Karpas-422 (cell line): ENCODE measurements at regions not wholly inside any gene's neighbourhood (a gene's known extent, or its start where the extent isn't known, plus 50 kb on each side); places are given as distances from the start of the nearest gene placed in this dataset.
A peak's percentile ranks its signal among the peaks of the same experiment; 100 is the strongest.

Experiments
- DNase-seq: peaks from one replicate; pipeline ENCODE4 v3.0.0-alpha.2; 2015
- H2AFZ ChIP-seq: fragments of 200-600 bp; sonication (generic); 2 replicates; pipeline ENCODE4 v1.6.1; 2014; ENCODE audit warnings: antibody characterized with exemption, low read length, mixed read lengths
- H3K27ac ChIP-seq: fragments of 200-600 bp; sonication (generic); 2 replicates; pipeline ENCODE4 v1.5.1; 2014; ENCODE audit warnings: mild to moderate bottlenecking, low read length, moderate library complexity
- H3K27me3 ChIP-seq: fragments of 200-600 bp; sonication (generic); 2 replicates; pipeline ENCODE4 v1.6.1; 2014; ENCODE audit warnings: low read length, mixed read lengths
- H3K36me3 ChIP-seq: fragments of 200-600 bp; sonication (generic); 2 replicates; pipeline ENCODE4 v1.6.1; 2014; ENCODE audit warnings: low read length, mixed read lengths; ENCODE audit not compliant: insufficient read depth
- H3K4me1 ChIP-seq: fragments of 200-600 bp; sonication (generic); 2 replicates; pipeline ENCODE4 v1.6.1; 2014; ENCODE audit warnings: mild to moderate bottlenecking, low read length, mixed read lengths
- H3K4me2 ChIP-seq: fragments of 200-600 bp; sonication (generic); 2 replicates; pipeline ENCODE4 v1.6.1; 2014; ENCODE audit warnings: low read length, low read depth, mild to moderate bottlenecking; ENCODE audit not compliant: poor library complexity, severe bottlenecking
- H3K4me3 ChIP-seq: fragments of 200-600 bp; sonication (generic); 2 replicates; pipeline ENCODE4 v1.5.1; 2014; ENCODE audit warnings: mild to moderate bottlenecking, antibody characterized with exemption, low read length, mixed read lengths
- H3K79me2 ChIP-seq: fragments of 200-600 bp; sonication (generic); 2 replicates; pipeline ENCODE4 v1.6.1; 2014; ENCODE audit warnings: mild to moderate bottlenecking, low read length, mixed read lengths
- H3K9ac ChIP-seq: fragments of 200-600 bp; sonication (generic); 2 replicates; pipeline ENCODE4 v1.6.0; 2014; ENCODE audit warnings: low read length
- H3K9me2 ChIP-seq: fragments of 200-600 bp; sonication (generic), shearing (Covaris generic); replicated peaks from 2 replicates; pipeline ENCODE4 v1.6.0; 2014; ENCODE audit warnings: mild to moderate bottlenecking, low read length, moderate library complexity; ENCODE audit not compliant: insufficient read depth
- H3K9me3 ChIP-seq: fragments of 300-700, 200-600 bp; sonication (generic); 2 replicates; pipeline ENCODE4 v1.6.1; 2014; ENCODE audit warnings: low read length, mixed read lengths
- H4K20me1 ChIP-seq: fragments of 200-600 bp; sonication (generic); 2 replicates; pipeline ENCODE4 v1.6.1; 2014; ENCODE audit warnings: mild to moderate bottlenecking, antibody characterized with exemption, low read length, low read depth; ENCODE audit not compliant: insufficient read depth

GRCh38 chr10:78771808-78772455, 296.8 kb upstream of the ZMIZ1 start:
- Histone ChIP-seq H3K4me3 (no peak overlapping the region), H4K20me1 (no peaks in the 10 kb centered on the region), H3K79me2 (no peaks in the 10 kb centered on the region), H3K9ac (no peak overlapping the region), H3K4me2 (no peak overlapping the region), H3K27ac (no peak overlapping the region), H3K27me3 (no peaks in the 10 kb centered on the region), H3K4me1 (no peaks in the 10 kb centered on the region), H3K9me3 (no peaks in the 10 kb centered on the region), H3K36me3 (no peaks in the 10 kb centered on the region), H2AFZ (no peak overlapping the region), H3K9me2 (no peaks in the 10 kb centered on the region)
- DNase-seq: no peak

- no peaks in the 10 kb centered on the region for H4K20me1 ChIP-seq
- H3K9ac ChIP-seq: no peak overlapping the region
- H3K4me1 ChIP-seq: no peaks in the 10 kb centered on the region
- no peak for DNase-seq
- H3K9me2 ChIP-seq: no peaks in the 10 kb centered on the region
- H3K4me2 ChIP-seq: no peak overlapping the region
- no peaks in the 10 kb centered on the region for H3K9me3 ChIP-seq
- no peak overlapping the region for H3K27ac ChIP-seq
- H3K27me3 ChIP-seq: no peaks in the 10 kb centered on the region
- H3K79me2 ChIP-seq: no peaks in the 10 kb centered on the region
- no peak overlapping the region for H2AFZ ChIP-seq
- no peaks in the 10 kb centered on the region for H3K36me3 ChIP-seq
- H3K4me3 ChIP-seq: no peak overlapping the region
Observed at GRCh38 chr10:78772486-78772885, 296.3 kb upstream of the ZMIZ1 start.

GRCh38 chr10:78772986-78773530, 295.7 kb upstream of the ZMIZ1 start:
- H3K79me2 ChIP-seq: no peaks in the 10 kb centered on the region
- H4K20me1 ChIP-seq: no peaks in the 10 kb centered on the region
- no peak overlapping the region for H3K27ac ChIP-seq
- H3K4me2 ChIP-seq: no peak overlapping the region
- H2AFZ ChIP-seq: no peak overlapping the region
- H3K4me1 ChIP-seq: no peaks in the 10 kb centered on the region
- no peak overlapping the region for H3K9ac ChIP-seq
- no peaks in the 10 kb centered on the region for H3K36me3 ChIP-seq
- H3K9me2 ChIP-seq: no peaks in the 10 kb centered on the region
- DNase-seq: no peak
- no peaks in the 10 kb centered on the region for H3K9me3 ChIP-seq
- no peak overlapping the region for H3K4me3 ChIP-seq
- no peaks in the 10 kb centered on the region for H3K27me3 ChIP-seq

GRCh38 chr10:78774614-78774998, 294.2 kb upstream of the ZMIZ1 start:
- Histone ChIP-seq H3K4me1 (no peaks in the 10 kb centered on the region), H4K20me1 (no peaks in the 10 kb centered on the region), H3K79me2 (no peaks in the 10 kb centered on the region), H3K9ac (no peak overlapping the region), H3K4me3 (no peak overlapping the region), H2AFZ (no peak overlapping the region), H3K36me3 (no peaks in the 10 kb centered on the region), H3K9me2 (no peaks in the 10 kb centered on the region), H3K9me3 (no peaks in the 10 kb centered on the region), H3K27me3 (no peaks in the 10 kb centered on the region), H3K4me2 (no peak overlapping the region), H3K27ac (no peak overlapping the region)
- no peak for DNase-seq

- Histone ChIP-seq H2AFZ (no peak overlapping the region), H3K4me3 (no peak overlapping the region), H3K9me3 (no peaks in the 10 kb centered on the region), H3K27ac (no peak overlapping the region), H3K27me3 (no peaks in the 10 kb centered on the region), H4K20me1 (no peaks in the 10 kb centered on the region), H3K79me2 (no peaks in the 10 kb centered on the region), H3K9me2 (no peaks in the 10 kb centered on the region), H3K9ac (no peak overlapping the region), H3K36me3 (no peaks in the 10 kb centered on the region), H3K4me2 (no peak overlapping the region), H3K4me1 (no peaks in the 10 kb centered on the region)
- DNase-seq: no peak
Observed at GRCh38 chr10:78774999-78775711, 293.6 kb upstream of the ZMIZ1 start.

- no peak for DNase-seq
- no peaks in the 10 kb centered on the region for H3K4me1 ChIP-seq
- H3K27ac ChIP-seq: no peak overlapping the region
- H3K4me3 ChIP-seq: no peak overlapping the region
- no peak overlapping the region for H2AFZ ChIP-seq
- H3K27me3 ChIP-seq: no peaks in the 10 kb centered on the region
- no peak overlapping the region for H3K9ac ChIP-seq
- H3K79me2 ChIP-seq: no peaks in the 10 kb centered on the region
- no peaks in the 10 kb centered on the region for H3K36me3 ChIP-seq
- no peak overlapping the region for H3K4me2 ChIP-seq
- H4K20me1 ChIP-seq: no peaks in the 10 kb centered on the region; the same call in 1 of the 2 replicates
- no peaks in the 10 kb centered on the region for H3K9me2 ChIP-seq
- H3K9me3 ChIP-seq: no peaks in the 10 kb centered on the region
Observed at GRCh38 chr10:78775891-78776290, 292.9 kb upstream of the ZMIZ1 start.

- no peaks in the 10 kb centered on the region for H3K9me3 ChIP-seq
Observed at GRCh38 chr10:78776756-78777155, 292.0 kb upstream of the ZMIZ1 start.

GRCh38 chr10:78777466-78777865, 291.3 kb upstream of the ZMIZ1 start:
- Histone ChIP-seq H3K9me2 (no peaks in the 10 kb centered on the region), H3K79me2 (no peaks in the 10 kb centered on the region), H3K27ac (no peak overlapping the region), H3K4me2 (no peak overlapping the region), H3K4me1 (no peaks in the 10 kb centered on the region), H4K20me1 (no peaks in the 10 kb centered on the region; the same call in 1 of the 2 replicates), H3K9ac (no peak overlapping the region), H2AFZ (no peak overlapping the region), H3K9me3 (no peaks in the 10 kb centered on the region), H3K27me3 (no peaks in the 10 kb centered on the region), H3K4me3 (no peak overlapping the region), H3K36me3 (no peaks in the 10 kb centered on the region)
- no peak for DNase-seq

More at GRCh38 chr10:78776756-78777155, 292.0 kb upstream of the ZMIZ1 start:
- Histone ChIP-seq H4K20me1 (no peaks in the 10 kb centered on the region; the same call in 1 of the 2 replicates), H3K27ac (no peak overlapping the region), H3K27me3 (no peaks in the 10 kb centered on the region), H3K4me1 (no peaks in the 10 kb centered on the region), H3K36me3 (no peaks in the 10 kb centered on the region), H3K9me2 (no peaks in the 10 kb centered on the region), H2AFZ (no peak overlapping the region), H3K4me3 (no peak overlapping the region), H3K79me2 (no peaks in the 10 kb centered on the region), H3K9ac (no peak overlapping the region), H3K4me2 (no peak overlapping the region)
- DNase-seq: peak; percentile 52
